ENCODE measurements at regions not wholly inside any gene's neighbourhood (a gene's known extent, or its start where the extent isn't known, plus 50 kb on each side); places are given as distances from the start of the nearest gene placed in this dataset.
"Not testable (repeated sequence)": the region's sequence is repeated elsewhere in the genome, so short reads cannot be mapped to it uniquely, and the experiment has no call there.

- not testable (repeated sequence) for TF ChIP-seq POLR2A (IDR thresholded peaks at IDR 0.05)
- TF ChIP-seq CTCF (IDR thresholded peaks at IDR 0.05): peak in 1 of 12 donors; percentile 7
Measured at GRCh38 chr1:41308520-41308919, 52.7 kb upstream of the FOXO6 start.
